ENCODE measurements at regions not wholly inside any gene's neighbourhood (a gene's known extent, or its start where the extent isn't known, plus 50 kb on each side); places are given as distances from the start of the nearest gene placed in this dataset.

DNA sequence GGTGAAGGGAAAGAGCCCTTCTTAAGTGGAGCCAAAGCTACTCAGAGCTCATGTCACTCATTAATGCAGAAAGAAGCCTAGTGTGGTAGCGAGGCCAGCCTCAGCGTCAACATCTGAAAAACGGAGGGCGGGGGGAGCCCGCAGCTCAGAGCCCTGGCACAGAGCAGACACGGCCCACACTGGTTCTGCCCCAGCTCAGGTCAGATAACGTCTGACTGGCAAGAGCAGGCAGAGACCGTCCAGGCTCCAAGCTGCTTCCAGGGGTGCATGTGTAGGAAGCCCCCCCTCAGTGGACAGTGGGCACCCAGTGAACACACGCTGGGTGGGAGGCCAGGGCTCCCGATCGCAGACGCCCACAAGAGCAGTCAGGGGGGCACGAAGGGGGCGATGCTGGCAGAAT is 100.8 kb downstream of the SHANK2 start:
- Histone ChIP-seq H3K4me1 (ENCODE audit: insufficient read depth, low read length, poor library complexity, severe bottlenecking) (no peaks in the 10 kb centered on the region), H3F3A (ENCODE audit: low read depth) (no peaks in the 10 kb centered on the region), H3K9ac (ENCODE audit: low read depth, low read length, poor library complexity, severe bottlenecking) (no peak overlapping the region), H3K9me2 (replicated peaks; ENCODE audit: low read depth, low read length) (no peaks in the 10 kb centered on the region), H3K4me3 (ENCODE audit: low read length, poor library complexity, severe bottlenecking) (no peak overlapping the region), H3K79me2 (ENCODE audit: insufficient read depth, low read length) (no peaks in the 10 kb centered on the region), H3K27me3 (ENCODE audit: insufficient read depth, low read length, poor library complexity, severe bottlenecking) (no peaks in the 10 kb centered on the region), H3K9me3 (ENCODE audit: insufficient read depth, low read depth, low read length) (peaks cover 11% of the 10 kb centered on the region; the same call in 1 of the 2 replicates), H4K20me1 (ENCODE audit: insufficient read depth, low read length, poor library complexity, severe bottlenecking) (no peaks in the 10 kb centered on the region), H3K4me2 (ENCODE audit: low read depth, low read length, poor library complexity, severe bottlenecking) (no peak overlapping the region), H3K36me3 (ENCODE audit: insufficient read depth, low read length) (no peaks in the 10 kb centered on the region), H2AFZ (ENCODE audit: low read length) (no peak overlapping the region)
- TF ChIP-seq, protein P1, sequence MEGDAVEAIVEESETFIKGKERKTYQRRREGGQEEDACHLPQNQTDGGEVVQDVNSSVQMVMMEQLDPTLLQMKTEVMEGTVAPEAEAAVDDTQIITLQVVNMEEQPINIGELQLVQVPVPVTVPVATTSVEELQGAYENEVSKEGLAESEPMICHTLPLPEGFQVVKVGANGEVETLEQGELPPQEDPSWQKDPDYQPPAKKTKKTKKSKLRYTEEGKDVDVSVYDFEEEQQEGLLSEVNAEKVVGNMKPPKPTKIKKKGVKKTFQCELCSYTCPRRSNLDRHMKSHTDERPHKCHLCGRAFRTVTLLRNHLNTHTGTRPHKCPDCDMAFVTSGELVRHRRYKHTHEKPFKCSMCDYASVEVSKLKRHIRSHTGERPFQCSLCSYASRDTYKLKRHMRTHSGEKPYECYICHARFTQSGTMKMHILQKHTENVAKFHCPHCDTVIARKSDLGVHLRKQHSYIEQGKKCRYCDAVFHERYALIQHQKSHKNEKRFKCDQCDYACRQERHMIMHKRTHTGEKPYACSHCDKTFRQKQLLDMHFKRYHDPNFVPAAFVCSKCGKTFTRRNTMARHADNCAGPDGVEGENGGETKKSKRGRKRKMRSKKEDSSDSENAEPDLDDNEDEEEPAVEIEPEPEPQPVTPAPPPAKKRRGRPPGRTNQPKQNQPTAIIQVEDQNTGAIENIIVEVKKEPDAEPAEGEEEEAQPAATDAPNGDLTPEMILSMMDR (conservative IDR thresholded peaks at IDR 0.05; ENCODE audit: low read length) = no peak
- no peak for TF ChIP-seq EZH2phosphoT487 (IDR thresholded peaks at IDR 0.05; ENCODE audit: borderline replicate concordance)

DNA sequence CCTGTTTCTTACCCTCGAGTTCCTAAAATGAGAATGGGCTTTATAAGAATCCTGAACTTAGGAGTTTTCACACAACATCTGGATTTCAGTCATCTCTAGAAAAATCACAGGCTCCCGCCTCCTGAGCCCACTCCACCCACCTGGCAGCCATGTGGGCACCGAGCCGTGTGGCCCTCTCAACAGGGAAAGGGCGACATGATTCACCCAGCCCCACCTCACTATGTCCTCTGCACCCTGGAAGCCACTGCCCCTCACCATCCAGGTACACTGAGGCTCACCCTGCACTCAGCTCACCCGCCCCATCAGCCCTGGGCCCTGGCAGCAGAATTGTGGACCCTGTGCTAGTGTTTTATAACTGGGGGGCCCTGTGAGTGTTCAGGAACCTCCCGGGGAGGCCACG is 101.5 kb downstream of the SHANK2 start:
- no peaks in the 10 kb centered on the region for H3F3A ChIP-seq (ENCODE audit: low read depth)

DNA sequence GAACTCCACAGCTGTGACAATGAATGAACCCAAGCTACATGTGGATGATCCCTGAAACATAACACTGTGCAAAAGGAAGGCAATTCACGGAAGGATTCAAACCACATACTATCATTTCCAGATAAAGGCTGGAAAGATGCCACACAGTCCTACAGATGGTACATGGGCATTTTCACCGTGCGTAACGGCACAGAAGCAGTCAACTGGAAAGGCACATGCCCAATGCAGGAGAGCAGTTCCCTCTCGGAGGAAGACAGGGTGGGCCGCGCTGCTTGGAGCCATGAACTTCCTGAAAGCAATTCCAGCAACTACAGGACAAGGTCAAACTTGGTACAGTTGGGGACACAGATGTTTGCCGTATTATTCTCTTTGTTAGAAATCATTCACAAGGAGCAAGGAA is 103.7 kb downstream of the SHANK2 start:
- H3K9ac ChIP-seq (ENCODE audit: low read depth, low read length, poor library complexity, severe bottlenecking) = no peak overlapping the region
- H4K20me1 ChIP-seq (ENCODE audit: insufficient read depth, low read length, poor library complexity, severe bottlenecking) = no peaks in the 10 kb centered on the region
- H2AFZ ChIP-seq (ENCODE audit: low read length) = no peak overlapping the region
- no peak overlapping the region for H3K4me3 ChIP-seq (ENCODE audit: low read length, poor library complexity, severe bottlenecking)
- no peaks in the 10 kb centered on the region for H3K9me2 ChIP-seq (replicated peaks; ENCODE audit: low read depth, low read length)
- no peak overlapping the region for H3K4me2 ChIP-seq (ENCODE audit: low read depth, low read length, poor library complexity, severe bottlenecking)
- no peaks in the 10 kb centered on the region for H3K79me2 ChIP-seq (ENCODE audit: insufficient read depth, low read length)
- no peaks in the 10 kb centered on the region for H3F3A ChIP-seq (ENCODE audit: low read depth)
- H3K36me3 ChIP-seq (ENCODE audit: insufficient read depth, low read length) = no peaks in the 10 kb centered on the region
- TF ChIP-seq, protein P1 (conservative IDR thresholded peaks at IDR 0.05; ENCODE audit: low read length) = no peak
- TF ChIP-seq EZH2phosphoT487 (IDR thresholded peaks at IDR 0.05; ENCODE audit: borderline replicate concordance) = no peak
- H3K9me3 ChIP-seq (ENCODE audit: insufficient read depth, low read depth, low read length) = peaks cover 19% of the 10 kb centered on the region; the same call in 1 of the 2 replicates
- H3K27me3 ChIP-seq (ENCODE audit: insufficient read depth, low read length, poor library complexity, severe bottlenecking) = no peaks in the 10 kb centered on the region
- H3K4me1 ChIP-seq (ENCODE audit: insufficient read depth, low read length, poor library complexity, severe bottlenecking) = no peaks in the 10 kb centered on the region

More for the DNA sequence above, 101.5 kb downstream of the SHANK2 start:
- peaks cover 11% of the 10 kb centered on the region; the same call in 1 of the 2 replicates for H3K9me3 ChIP-seq (ENCODE audit: insufficient read depth, low read depth, low read length)
- no peaks in the 10 kb centered on the region for H4K20me1 ChIP-seq (ENCODE audit: insufficient read depth, low read length, poor library complexity, severe bottlenecking)
- H3K79me2 ChIP-seq (ENCODE audit: insufficient read depth, low read length) = no peaks in the 10 kb centered on the region
- no peak for TF ChIP-seq EZH2phosphoT487 (IDR thresholded peaks at IDR 0.05; ENCODE audit: borderline replicate concordance)
- TF ChIP-seq, protein P1 (conservative IDR thresholded peaks at IDR 0.05; ENCODE audit: low read length) = no peak
- no peak overlapping the region for H3K4me3 ChIP-seq (ENCODE audit: low read length, poor library complexity, severe bottlenecking)
- H3K9ac ChIP-seq (ENCODE audit: low read depth, low read length, poor library complexity, severe bottlenecking) = no peak overlapping the region
- no peak overlapping the region for H2AFZ ChIP-seq (ENCODE audit: low read length)
- H3K4me1 ChIP-seq (ENCODE audit: insufficient read depth, low read length, poor library complexity, severe bottlenecking) = no peaks in the 10 kb centered on the region
- no peak overlapping the region for H3K4me2 ChIP-seq (ENCODE audit: low read depth, low read length, poor library complexity, severe bottlenecking)
- no peaks in the 10 kb centered on the region for H3K27me3 ChIP-seq (ENCODE audit: insufficient read depth, low read length, poor library complexity, severe bottlenecking)
- no peaks in the 10 kb centered on the region for H3K36me3 ChIP-seq (ENCODE audit: insufficient read depth, low read length)
- H3K9me2 ChIP-seq (replicated peaks; ENCODE audit: low read depth, low read length) = no peaks in the 10 kb centered on the region
